HG02938 (cell line): ENCODE measurements at regions not wholly inside any gene's neighbourhood (a gene's known extent, or its start where the extent isn't known, plus 50 kb on each side); places are given as distances from the start of the nearest gene placed in this dataset.
"Not testable (repeated sequence)": the region's sequence is repeated elsewhere in the genome, so short reads cannot be mapped to it uniquely, and the experiment has no call there.

Experiments used
- ATAC-seq: cut with Tn5 transposase; IDR thresholded peaks from one replicate; pipeline ENCODE4 v1.9.1; 2021; ENCODE audit warnings: mild to moderate bottlenecking, moderate library complexity; ENCODE audit not compliant: unreplicated experiment

GRCh38 chr7:46143421-46143820, 222.3 kb upstream of the IGFBP3 start:
- ATAC-seq: no peak

- peak; percentile 62 for ATAC-seq
Measured at GRCh38 chr7:46139079-46139478, 218.0 kb upstream of the IGFBP3 start.

- no peak for ATAC-seq
Measured at GRCh38 chr7:46137725-46138124, 216.7 kb upstream of the IGFBP3 start.

GRCh38 chr7:46135557-46135956, 214.5 kb upstream of the IGFBP3 start:
- no peak for ATAC-seq

- no peak for ATAC-seq
Measured at GRCh38 chr7:46134795-46135194, 213.7 kb upstream of the IGFBP3 start.

- no peak for ATAC-seq
Measured at GRCh38 chr7:46134385-46134784, 213.3 kb upstream of the IGFBP3 start.

DNA sequence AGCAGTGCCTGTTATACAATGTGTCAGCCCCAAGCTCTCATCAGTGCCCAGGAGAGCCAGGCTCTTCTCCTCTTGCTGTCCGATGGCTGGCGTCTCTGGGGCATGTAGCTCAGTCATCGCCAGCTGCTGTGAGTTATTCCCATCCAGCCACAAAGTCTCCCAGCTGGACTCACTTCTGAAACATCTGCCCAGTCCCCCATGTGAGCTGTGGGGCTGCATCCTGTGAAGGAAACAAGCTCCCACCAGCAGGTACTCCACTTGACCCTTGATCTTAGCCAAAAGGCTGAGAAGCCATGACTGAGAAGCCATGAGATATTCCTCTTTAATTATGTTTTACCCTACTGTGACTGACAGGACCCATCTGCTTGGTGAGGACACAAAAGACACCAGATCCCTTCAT, 212.7 kb upstream of the IGFBP3 start:
- no peak for ATAC-seq

GRCh38 chr7:46133072-46133471, 212.0 kb upstream of the IGFBP3 start:
- ATAC-seq: no peak

DNA sequence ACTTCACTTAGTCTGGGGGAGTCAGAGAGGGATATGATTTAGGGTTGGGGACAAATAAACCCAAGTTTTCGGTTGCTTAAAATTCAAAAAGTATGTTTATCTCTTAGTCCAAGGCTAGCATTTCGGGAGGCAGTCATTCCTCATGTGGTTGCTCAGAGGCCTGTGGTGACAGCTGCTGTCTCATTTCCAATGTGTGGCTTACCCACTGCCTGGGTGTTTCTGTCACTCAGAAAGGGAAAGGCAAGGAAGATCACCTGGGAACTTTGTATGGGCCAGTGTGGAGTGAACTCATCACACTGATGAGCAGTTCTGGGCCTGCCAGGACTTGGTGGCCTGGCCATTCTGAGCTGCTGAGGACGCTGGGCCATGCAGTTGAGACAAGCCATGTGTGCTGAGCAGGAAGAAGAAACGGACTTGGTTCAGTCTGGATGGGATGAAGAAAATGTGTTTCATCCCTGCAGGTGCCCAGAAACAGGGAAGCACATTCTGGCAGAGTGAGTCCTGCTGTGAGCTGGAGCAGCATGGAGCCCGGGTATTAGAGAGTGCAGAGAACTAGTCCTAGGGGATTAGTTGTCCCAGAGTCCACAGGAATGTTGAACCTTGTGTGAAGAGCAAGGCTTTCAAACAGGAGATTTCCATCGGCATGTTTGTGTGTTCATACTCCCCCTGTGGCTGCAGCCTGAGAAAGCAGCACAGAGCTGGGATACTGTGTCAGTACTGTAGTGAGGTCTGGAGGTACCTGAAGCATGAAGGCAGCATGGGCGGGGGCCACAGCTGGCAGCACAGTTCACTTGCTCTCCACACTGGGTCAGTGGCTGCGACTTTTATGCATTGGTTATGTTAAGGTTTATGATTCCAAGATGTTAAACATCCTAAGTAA, 211.1 kb upstream of the IGFBP3 start:
- ATAC-seq: no peak

DNA sequence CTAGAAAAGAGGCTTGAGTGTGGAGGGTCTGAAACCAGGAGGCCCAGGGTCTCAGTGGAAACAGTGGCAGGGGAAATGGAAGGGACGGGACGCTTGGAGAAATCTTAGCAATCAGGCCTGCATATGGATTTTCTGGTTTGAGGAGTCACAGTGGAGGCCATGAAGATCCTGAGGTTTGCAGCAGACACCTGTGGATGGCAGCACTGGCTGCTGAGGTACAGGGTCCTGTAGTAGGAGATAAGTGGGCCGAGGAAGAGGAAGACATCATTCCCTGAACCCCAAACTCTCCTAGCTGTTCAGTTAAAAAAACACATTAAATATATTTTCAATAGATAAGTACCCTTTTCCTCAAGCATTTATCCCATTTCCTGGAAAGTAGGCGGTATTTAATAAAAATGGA, 208.8 kb upstream of the IGFBP3 start:
- no peak for ATAC-seq

DNA sequence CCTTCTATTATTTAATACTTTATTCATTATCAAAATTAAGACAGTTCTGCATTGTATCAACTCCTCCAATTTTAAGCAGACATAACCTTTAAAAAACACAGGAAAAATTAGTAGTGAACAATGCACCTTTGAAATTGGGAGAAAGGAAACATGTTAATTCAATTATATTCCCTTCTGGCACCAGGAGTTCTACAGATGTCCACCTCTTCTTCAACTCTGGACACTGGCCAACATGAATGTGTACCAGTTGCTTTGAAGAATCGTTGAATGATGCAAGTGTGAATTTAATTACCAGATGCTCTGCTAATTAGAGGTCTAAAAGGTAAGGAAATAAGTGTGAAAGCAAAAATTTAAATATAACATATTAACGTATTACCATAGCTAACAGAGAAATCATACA, 206.7 kb upstream of the IGFBP3 start:
- no peak for ATAC-seq

GRCh38 chr7:46126675-46127300, 205.7 kb upstream of the IGFBP3 start:
- no peak for ATAC-seq

- no peak for ATAC-seq
Measured at GRCh38 chr7:46123756-46124343, 202.8 kb upstream of the IGFBP3 start.

DNA sequence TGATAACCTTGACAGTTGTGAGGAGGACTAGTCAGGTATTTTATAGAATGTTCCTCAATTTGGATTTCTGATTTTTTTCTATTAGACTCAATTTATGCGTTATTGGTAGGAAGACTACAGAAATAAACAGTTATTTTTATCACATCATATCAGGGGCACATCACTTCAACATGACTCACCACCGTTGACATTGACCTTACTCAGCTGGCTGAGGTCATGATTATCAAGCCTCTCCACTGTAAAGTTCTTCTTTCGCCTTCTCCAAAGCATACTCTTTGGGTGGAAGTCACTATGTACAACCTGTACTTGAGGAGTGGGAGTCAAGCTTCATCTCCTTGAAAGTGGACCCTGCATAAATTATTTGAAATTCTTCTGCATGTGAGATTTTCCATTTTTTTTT, 194.3 kb upstream of the IGFBP3 start:
- no peak for ATAC-seq

DNA sequence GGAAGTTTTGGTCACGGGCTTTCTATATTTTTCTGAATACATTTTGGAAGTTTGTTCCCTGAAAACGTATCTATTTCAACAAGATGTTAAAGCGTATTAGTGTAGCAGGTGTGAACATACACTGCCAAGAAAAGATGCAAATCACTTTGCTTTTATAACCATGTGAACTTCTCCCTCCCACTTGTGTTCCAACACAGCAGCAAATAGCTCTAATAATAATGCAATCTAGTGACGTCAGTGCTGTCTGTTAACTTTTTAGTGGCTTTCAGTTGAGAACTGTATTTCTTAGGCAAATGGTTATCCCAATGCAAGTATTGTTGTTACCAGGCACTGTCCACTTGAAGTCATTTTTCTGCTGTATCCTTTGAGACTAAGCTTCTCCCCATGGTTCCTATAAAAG, 188.4 kb upstream of the IGFBP3 start:
- no peak for ATAC-seq

DNA sequence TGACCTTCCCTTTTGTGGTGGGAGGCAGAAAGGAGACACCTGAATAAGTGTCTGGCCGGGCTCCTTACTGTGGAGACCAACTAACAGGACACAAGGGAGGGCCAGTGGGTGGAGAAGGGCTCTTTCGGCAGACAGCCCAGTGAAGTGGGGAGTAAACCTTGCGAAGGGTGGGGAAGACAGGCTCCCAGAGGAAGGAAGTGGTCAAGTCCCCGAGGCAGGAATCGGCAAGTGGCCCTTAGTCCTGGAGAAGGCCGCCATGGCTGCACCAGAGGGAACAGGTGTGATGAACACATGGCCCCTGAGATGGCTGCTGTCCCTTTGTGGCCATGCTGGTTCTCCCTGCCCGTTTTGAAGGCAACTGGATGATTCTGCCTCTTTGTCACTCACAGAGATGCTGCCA, 187.2 kb upstream of the IGFBP3 start:
- no peak for ATAC-seq

DNA sequence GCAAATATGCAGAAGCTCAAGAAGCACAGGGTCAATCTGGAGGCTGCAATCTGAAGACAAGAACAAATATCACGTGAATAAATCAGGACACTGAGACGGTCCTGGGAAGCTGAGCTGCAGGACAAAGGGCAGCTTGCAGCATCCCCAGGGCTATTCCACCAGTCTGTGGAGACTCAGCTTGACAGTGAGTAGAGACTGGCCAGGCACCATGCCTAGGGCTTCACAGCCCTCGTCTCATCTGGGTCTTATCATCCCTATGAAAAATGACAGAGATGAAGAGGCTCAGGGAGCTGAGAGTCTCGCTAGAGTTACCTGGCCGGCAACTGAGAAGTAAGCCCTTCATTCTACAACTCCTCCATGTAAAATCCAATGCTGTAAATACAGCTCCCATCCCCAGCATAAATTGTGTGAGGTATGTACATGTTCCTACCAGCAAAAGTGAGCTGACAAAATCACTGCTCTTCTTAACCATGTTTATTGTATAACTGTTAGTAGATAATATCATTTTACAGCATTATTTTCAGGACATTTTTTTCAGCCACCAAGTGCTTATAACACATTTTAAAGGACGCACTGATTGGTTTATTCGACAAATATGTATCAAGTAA, 186.6 kb upstream of the IGFBP3 start:
- no peak for ATAC-seq

GRCh38 chr7:46100521-46100920, 179.4 kb upstream of the IGFBP3 start:
- no peak for ATAC-seq

DNA sequence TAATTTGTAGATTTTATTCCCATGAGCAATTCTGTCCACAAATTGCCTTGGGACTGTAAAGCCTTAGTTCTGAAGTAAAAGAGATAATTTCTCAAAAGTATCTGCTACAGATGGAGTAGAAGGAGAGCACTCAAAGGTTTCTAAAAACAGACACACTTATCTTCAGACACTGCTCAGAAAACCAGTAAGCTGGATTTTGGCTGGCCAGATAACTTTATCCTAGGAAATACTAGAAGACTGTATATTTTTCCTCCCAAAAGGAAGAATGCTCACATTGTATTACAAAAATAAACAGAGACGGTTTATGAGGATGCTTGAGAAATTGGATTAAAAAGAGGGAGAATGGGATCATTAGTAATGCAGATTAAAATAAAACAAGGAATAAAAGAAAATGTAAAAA, 178.0 kb upstream of the IGFBP3 start:
- ATAC-seq: no peak

DNA sequence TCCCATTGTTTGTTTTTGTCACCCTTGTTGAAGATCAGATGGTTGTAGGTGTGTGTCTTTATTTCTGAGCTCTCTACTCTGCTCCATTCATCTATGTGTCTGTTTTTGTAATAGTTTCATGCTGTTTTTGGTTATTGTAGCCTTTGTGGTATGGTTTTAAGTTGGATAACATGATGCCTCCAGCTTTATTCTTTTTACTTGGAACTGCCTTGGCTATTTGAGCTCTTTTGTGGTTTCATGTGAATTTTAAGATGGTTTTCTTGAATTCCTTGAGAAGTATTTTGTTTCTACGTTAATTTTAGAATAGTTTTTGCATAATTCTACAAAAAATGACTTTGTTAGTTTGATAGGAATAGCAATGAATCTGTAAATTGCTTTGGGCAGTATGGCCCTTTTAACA, 170.0 kb upstream of the IGFBP3 start:
- ATAC-seq: no peak

DNA sequence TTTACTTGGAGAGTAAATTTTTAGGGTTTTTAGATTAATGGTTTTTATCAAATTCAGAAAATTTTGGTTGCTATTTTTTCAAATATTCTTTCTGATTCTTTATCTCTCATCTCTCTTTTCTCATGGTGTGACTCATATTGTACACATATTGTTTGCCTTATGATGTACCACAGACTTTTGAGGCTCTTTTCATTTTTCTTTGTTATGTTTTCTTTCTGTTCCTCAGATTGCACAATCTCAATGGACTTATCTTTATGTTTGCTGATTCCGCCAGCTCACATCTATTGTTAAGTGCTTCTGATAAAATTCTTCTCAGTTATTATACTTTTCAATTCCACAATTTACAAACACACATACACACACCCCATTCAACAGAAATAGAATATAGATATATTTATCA, 168.2 kb upstream of the IGFBP3 start:
- no peak for ATAC-seq

DNA sequence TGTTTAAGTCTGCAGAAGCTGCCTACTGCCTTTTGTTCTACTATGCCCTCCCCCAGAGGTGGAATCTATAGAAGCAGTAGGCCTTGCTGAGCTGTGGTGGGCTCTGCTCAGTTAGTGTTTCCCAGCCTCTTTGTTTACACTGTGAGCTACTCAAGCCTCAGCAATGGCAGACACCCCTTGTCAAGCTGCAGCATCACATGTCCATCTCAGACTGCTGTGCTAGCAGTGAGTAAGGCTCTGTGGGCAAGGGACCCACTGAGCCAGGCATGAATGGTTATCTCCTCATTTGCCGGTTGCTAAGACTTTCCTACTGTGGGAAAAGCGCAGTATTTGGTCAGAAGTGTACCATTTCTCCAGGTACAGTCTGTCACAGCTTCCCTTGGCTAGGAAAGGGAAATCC, 167.4 kb upstream of the IGFBP3 start:
- not testable (repeated sequence) for ATAC-seq
